ENCODE measurements at regions not wholly inside any gene's neighbourhood (a gene's known extent, or its start where the extent isn't known, plus 50 kb on each side); places are given as distances from the start of the nearest gene placed in this dataset.

GRCh38 chr2:235303499-235304291 is 190.1 kb upstream of the AGAP1 start (continued):
- TF ChIP-seq BCL11A (IDR thresholded peaks at IDR 0.05; ENCODE audit: low read depth in 2 of 2, low read length in 2 of 2) (no peak), NANOG (IDR thresholded peaks at IDR 0.05; ENCODE audit: insufficient read depth, low read depth, low read length, poor library complexity, severe bottlenecking) (no peak), EGR1 (IDR thresholded peaks at IDR 0.05; ENCODE audit: borderline replicate concordance, low read depth, low read length) (no peak), YY1 (IDR thresholded peaks at IDR 0.05; ENCODE audit: low read depth, low read length) (no peak), MAFK (IDR thresholded peaks at IDR 0.05; ENCODE audit: low read depth, low read length) (no peak), EZH2 (IDR thresholded peaks at IDR 0.05; ENCODE audit: low read depth, low read length, severe bottlenecking) (no peak), PHF8 (conservative IDR thresholded peaks at IDR 0.05; ENCODE audit: low read depth, low read length) (no peak), RAD21 (IDR thresholded peaks at IDR 0.05 in 1 of 2, conservative IDR thresholded peaks at IDR 0.05 in 1 of 2; ENCODE audit: low read depth in 2 of 2, low read length in 2 of 2) (peak; percentile 37 to 54), KDM4A (IDR thresholded peaks at IDR 0.05; ENCODE audit: low read depth, low read length, severe bottlenecking) (no peak), SP2 (IDR thresholded peaks at IDR 0.05; ENCODE audit: low read length) (no peak), GABPA (IDR thresholded peaks at IDR 0.05; ENCODE audit: borderline replicate concordance, insufficient read depth, low read length) (no peak), ATF3 (IDR thresholded peaks at IDR 0.05; ENCODE audit: insufficient read depth, low read depth, low read length) (no peak), KDM1A (IDR thresholded peaks at IDR 0.05; ENCODE audit: borderline replicate concordance, low read length) (no peak), TBP (IDR thresholded peaks at IDR 0.05; ENCODE audit: low read depth, low read length) (no peak)
